Parathyroid adenoma (tissue), 2 donors: ENCODE measurements at regions not wholly inside any gene's neighbourhood (a gene's known extent, or its start where the extent isn't known, plus 50 kb on each side); places are given as distances from the start of the nearest gene placed in this dataset.

Experiments
- H2AFZ ChIP-seq: fragments of 300-600 bp; sonication (generic); one replicate; pipeline ENCODE4 v1.7.0; 2017; ENCODE audit warnings: antibody characterized with exemption, mild to moderate bottlenecking
- H3K27ac ChIP-seq: fragments of 300-600 bp; sonication (generic); one replicate; pipeline ENCODE4 v1.7.0; 2017
- H3K27me3 ChIP-seq: fragments of 300-600 bp; sonication (generic); one replicate; pipeline ENCODE4 v1.7.0; 2017; ENCODE audit warnings: low read length; ENCODE audit not compliant: control insufficient read depth, insufficient read depth
- H3K36me3 ChIP-seq: fragments of 300-600 bp; sonication (generic); one replicate; pipeline ENCODE4 v1.7.0; 2017; ENCODE audit warnings: low read length; ENCODE audit not compliant: control insufficient read depth, insufficient read depth
- H3K4me1 ChIP-seq: fragments of 300-600 bp; sonication (generic); one replicate; pipeline ENCODE4 v1.7.0; 2017; ENCODE audit warnings: control low read depth
- H3K4me2 ChIP-seq: fragments of 300-600 bp; sonication (generic); one replicate; pipeline ENCODE4 v1.7.0; 2017; ENCODE audit warnings: low read length
- H3K4me3 ChIP-seq: fragments of 300-600 bp; sonication (generic); one replicate; pipeline ENCODE4 v1.7.0; 2017; ENCODE audit warnings: low read depth, low read length
- H3K79me2 ChIP-seq: fragments of 300-600 bp; sonication (generic); one replicate; pipeline ENCODE4 v1.7.0; 2017; ENCODE audit warnings: control low read depth
- H3K9ac ChIP-seq: fragments of 300-600 bp; sonication (generic); one replicate; pipeline ENCODE4 v1.7.0; 2017; ENCODE audit warnings: mild to moderate bottlenecking
- H3K9me3 ChIP-seq: fragments of 300-600 bp; sonication (generic); one replicate; pipeline ENCODE4 v1.7.0; 2017; ENCODE audit warnings: low read length; ENCODE audit not compliant: control insufficient read depth
- TF ChIP-seq, protein P1 (sequence below): fragments of 300-600 bp; sonication (generic); IDR thresholded peaks from one replicate; pipeline ENCODE4 v1.7.0; 2017; ENCODE audit warnings: antibody characterized with exemption, mild to moderate bottlenecking
- donor health status: primary hyperparathyroidism.

DNA sequence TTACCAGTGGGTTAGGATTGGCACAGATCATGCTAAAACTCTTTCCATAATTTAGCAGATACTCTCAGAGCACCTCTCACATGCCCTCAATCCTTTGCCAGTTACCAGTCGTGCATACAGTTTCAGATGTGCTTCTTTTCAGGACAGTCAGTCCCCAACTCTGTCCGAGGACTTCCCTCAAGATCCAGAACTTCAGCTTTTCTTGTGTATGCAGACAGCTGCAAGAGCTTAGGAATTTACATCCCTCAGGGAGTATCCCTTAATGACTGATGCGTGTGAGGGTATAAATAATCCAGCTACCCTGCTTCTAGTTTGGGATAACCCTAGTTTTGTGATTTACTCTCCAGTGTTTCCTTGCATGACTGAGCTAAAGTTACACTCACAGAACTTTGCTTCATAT is 393.0 kb upstream of the PLXNA2 start:
- H3K4me3 ChIP-seq: no peak overlapping the region
- H3K9me3 ChIP-seq: no peaks in the 10 kb centered on the region
- no peaks in the 10 kb centered on the region for H3K79me2 ChIP-seq
- H3K9ac ChIP-seq: no peak overlapping the region
- no peaks in the 10 kb centered on the region for H3K27me3 ChIP-seq
- no peak overlapping the region for H3K4me2 ChIP-seq
- H3K4me1 ChIP-seq: no peaks in the 10 kb centered on the region
- no peaks in the 10 kb centered on the region for H3K36me3 ChIP-seq
- H2AFZ ChIP-seq: no peak overlapping the region
- TF ChIP-seq, protein P1, sequence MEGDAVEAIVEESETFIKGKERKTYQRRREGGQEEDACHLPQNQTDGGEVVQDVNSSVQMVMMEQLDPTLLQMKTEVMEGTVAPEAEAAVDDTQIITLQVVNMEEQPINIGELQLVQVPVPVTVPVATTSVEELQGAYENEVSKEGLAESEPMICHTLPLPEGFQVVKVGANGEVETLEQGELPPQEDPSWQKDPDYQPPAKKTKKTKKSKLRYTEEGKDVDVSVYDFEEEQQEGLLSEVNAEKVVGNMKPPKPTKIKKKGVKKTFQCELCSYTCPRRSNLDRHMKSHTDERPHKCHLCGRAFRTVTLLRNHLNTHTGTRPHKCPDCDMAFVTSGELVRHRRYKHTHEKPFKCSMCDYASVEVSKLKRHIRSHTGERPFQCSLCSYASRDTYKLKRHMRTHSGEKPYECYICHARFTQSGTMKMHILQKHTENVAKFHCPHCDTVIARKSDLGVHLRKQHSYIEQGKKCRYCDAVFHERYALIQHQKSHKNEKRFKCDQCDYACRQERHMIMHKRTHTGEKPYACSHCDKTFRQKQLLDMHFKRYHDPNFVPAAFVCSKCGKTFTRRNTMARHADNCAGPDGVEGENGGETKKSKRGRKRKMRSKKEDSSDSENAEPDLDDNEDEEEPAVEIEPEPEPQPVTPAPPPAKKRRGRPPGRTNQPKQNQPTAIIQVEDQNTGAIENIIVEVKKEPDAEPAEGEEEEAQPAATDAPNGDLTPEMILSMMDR: no peak
- H3K27ac ChIP-seq: no peak overlapping the region

DNA sequence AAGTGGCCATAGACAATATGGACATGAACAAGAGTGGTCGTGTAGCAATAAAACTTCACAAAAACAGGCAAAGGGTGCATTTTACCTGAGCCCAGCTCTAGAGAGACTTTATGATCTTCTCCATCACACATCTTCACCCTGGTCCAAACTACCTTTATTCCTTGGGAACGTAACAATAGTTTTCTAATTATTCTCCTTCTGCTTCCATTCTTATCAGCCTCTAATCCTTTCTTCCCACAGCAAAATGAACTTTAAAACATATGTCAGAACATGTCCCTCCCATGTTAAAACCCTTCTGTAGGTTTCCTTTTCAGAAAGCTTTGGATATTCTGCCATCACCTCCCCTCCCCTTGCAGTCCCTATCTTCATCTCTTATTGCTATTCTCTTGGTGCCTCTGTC is 395.2 kb upstream of the PLXNA2 start:
- TF ChIP-seq, protein P1: no peak

DNA sequence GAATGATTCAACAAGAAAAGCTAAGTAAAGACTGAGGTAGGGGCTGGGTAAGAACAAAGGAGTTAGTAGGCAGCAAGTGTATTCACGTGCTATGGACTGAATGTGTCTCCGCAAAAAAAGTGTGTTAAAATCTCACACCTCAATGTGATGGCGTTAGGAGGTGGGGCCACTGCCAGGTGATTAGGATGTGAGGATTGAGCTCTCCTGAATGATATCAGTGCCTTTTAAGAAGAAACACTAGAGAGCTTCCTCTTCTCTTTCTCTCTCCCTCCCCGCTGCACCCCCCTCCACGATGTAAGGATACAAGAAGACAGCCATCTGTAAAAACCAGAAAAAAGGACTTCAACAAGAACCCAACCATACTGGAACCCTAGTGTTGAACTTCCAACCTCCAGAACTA is 396.1 kb upstream of the PLXNA2 start:
- Histone ChIP-seq H3K27me3 (no peaks in the 10 kb centered on the region), H3K9ac (no peak overlapping the region), H3K4me1 (no peaks in the 10 kb centered on the region), H3K4me3 (no peak overlapping the region), H2AFZ (no peak overlapping the region), H3K9me3 (no peaks in the 10 kb centered on the region), H3K36me3 (no peaks in the 10 kb centered on the region), H3K4me2 (no peak overlapping the region), H3K27ac (no peak overlapping the region), H3K79me2 (no peaks in the 10 kb centered on the region)
- TF ChIP-seq, protein P1: no peak

More for the DNA sequence above, 395.2 kb upstream of the PLXNA2 start:
- Histone ChIP-seq H3K9me3 (no peaks in the 10 kb centered on the region), H3K4me1 (no peaks in the 10 kb centered on the region), H3K9ac (no peak overlapping the region), H3K4me3 (no peak overlapping the region), H3K36me3 (no peaks in the 10 kb centered on the region), H3K27ac (no peak overlapping the region), H2AFZ (no peak overlapping the region), H3K27me3 (no peaks in the 10 kb centered on the region), H3K4me2 (no peak overlapping the region), H3K79me2 (no peaks in the 10 kb centered on the region)

DNA sequence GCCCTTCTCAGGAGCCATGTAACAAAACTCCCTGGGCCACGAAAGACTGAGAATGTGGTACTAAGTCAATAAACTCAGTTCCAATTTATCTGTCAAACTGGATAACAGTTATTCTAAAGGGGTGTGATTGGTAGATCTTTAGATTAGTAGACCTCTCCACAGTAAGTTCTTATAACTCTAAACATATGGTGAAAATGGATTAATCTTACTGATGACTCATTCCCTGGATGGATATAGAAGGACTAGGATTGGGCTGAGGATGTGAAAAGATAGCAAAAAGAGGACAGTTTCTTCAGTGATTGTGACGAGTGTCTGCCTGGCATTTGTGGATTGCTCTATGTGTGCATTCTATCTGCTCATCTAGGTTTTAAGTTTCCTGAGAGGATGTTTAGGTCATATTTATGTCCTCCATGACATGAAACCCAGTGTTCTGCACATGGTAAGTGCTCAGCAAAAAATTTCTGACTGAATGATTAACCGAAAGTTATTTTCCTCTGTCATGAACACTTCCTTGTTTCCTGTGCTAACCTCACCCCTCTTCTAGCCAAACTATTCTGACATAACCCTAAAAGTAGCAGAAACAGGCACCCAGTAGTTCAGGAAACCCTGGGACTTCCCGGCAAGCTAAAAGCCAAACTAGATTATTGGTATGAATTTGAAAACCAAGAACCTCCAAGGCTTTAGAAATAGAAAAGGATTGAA is 397.5 kb upstream of the PLXNA2 start:
- Histone ChIP-seq H3K9me3 (no peaks in the 10 kb centered on the region), H3K9ac (no peak overlapping the region), H3K27ac (no peak overlapping the region), H2AFZ (no peak overlapping the region), H3K79me2 (no peaks in the 10 kb centered on the region), H3K36me3 (no peaks in the 10 kb centered on the region), H3K27me3 (no peaks in the 10 kb centered on the region), H3K4me1 (no peaks in the 10 kb centered on the region), H3K4me3 (no peak overlapping the region), H3K4me2 (no peak overlapping the region)
- TF ChIP-seq, protein P1: no peak

DNA sequence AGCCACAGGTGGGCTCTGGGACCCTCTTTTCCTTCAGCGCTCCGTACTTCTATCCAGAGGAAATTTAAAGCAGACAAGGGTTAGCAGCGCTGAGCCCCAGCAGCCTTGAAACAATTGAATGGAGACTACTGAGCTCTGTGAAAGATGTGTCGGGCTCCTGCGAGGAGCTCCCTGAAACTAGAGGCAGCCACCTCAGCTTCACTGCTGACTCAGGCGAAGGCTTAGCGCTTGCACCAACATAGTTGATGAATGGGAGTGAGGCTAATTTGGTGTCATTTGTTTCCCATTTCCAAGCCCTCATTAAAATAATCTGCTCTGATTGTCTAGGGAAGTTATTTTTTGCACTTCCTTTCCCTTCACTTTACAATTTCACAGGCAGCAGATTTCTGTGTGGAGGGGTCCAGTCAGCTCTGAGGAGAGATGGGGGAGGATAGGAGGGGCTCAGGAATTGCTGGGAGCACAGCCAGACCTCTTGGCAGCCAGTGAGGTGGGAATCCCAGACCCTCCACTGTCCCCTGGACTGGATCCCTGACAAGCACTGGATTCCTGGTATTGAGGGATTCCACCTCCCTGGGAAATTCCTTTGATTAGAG is 398.9 kb upstream of the PLXNA2 start:
- no peak overlapping the region for H3K9ac ChIP-seq
- H3K9me3 ChIP-seq: no peaks in the 10 kb centered on the region
- no peaks in the 10 kb centered on the region for H3K27me3 ChIP-seq
- H3K79me2 ChIP-seq: no peaks in the 10 kb centered on the region
- H3K4me3 ChIP-seq: no peak overlapping the region
- H3K27ac ChIP-seq: no peak overlapping the region
- H3K4me2 ChIP-seq: no peak overlapping the region
- H2AFZ ChIP-seq: no peak overlapping the region
- H3K4me1 ChIP-seq: no peaks in the 10 kb centered on the region
- no peaks in the 10 kb centered on the region for H3K36me3 ChIP-seq
- TF ChIP-seq, protein P1: no peak
